Caco-2 (cell line): ENCODE measurements at regions not wholly inside any gene's neighbourhood (a gene's known extent, or its start where the extent isn't known, plus 50 kb on each side); places are given as distances from the start of the nearest gene placed in this dataset.
A peak's percentile ranks its signal among the peaks of the same experiment; 100 is the strongest.

ENCODE experiments used
- BruUV-seq: library from RNA; stranded (reverse); fragments of 400-500 nt; replicated peaks from 2 replicates; lab custom pipeline; 2021; lab: Mats Ljungman, UMichigan
- CTCF ChIA-PET: fragments of 300-600 bp; sonication (Branson Sonifier 250); formaldehyde crosslinking; loops from one replicate; lab custom pipeline; 2022; ENCODE audit warnings: antibody characterized with exemption; lab: Charles Lee
- POLR2A ChIA-PET: fragments of 300-600 bp; sonication (Branson Sonifier 250); formaldehyde crosslinking; loops from one replicate; lab custom pipeline; 2022; ENCODE audit warnings: antibody characterized with exemption; lab: Charles Lee
- DNase-seq, 2 experiments: peaks; one replicate each; pipeline versions ENCODE4 v3.0.0 to v3.0.0-alpha.2; 2020 to 2022
- H3K27me3 ChIP-seq: replicated peaks from 2 replicates; pipeline ENCODE4 v1.6.0; 2011; ENCODE audit warnings: low read length; ENCODE audit not compliant: control insufficient read depth, insufficient read depth
- H3K36me3 ChIP-seq: 2 replicates; pipeline ENCODE4 v1.5.1; 2011; ENCODE audit warnings: low read length; ENCODE audit not compliant: control insufficient read depth, insufficient read depth
- H3K4me1 ChIP-seq: fragments of 250-450 bp; sonication (Bioruptor Pico); 2 replicates; pipeline ENCODE4 v1.5.1; 2020; ENCODE audit warnings: mild to moderate bottlenecking
- H3K4me3 ChIP-seq: 2 replicates; pipeline ENCODE4 v1.5.1; 2011; ENCODE audit warnings: low read depth, mild to moderate bottlenecking, control low read depth, low read length
- H3K9me3 ChIP-seq: fragments of 250-450 bp; sonication (Bioruptor Pico); 2 replicates; pipeline ENCODE4 v1.5.1; 2020; ENCODE audit warnings: mild to moderate bottlenecking, moderate library complexity
- H3K27ac Mint-ChIP-seq: one replicate; pipeline ENCODE4 v1.8.0; 2022; ENCODE audit warnings: mixed read lengths; ENCODE audit not compliant: unreplicated experiment
- H3K27me3 Mint-ChIP-seq: one replicate; pipeline ENCODE4 v1.8.0; 2022; ENCODE audit warnings: mixed read lengths; ENCODE audit not compliant: insufficient read depth, unreplicated experiment
- H3K36me3 Mint-ChIP-seq: one replicate; pipeline ENCODE4 v1.8.0; 2022; ENCODE audit warnings: mild to moderate bottlenecking, mixed read lengths; ENCODE audit not compliant: insufficient read depth, unreplicated experiment
- H3K4me1 Mint-ChIP-seq: one replicate; pipeline ENCODE4 v1.8.0; 2022; ENCODE audit warnings: low read depth, mixed read lengths; ENCODE audit not compliant: unreplicated experiment
- H3K4me3 Mint-ChIP-seq: one replicate; pipeline ENCODE4 v1.8.0; 2022; ENCODE audit warnings: mild to moderate bottlenecking, moderate library complexity, mixed read lengths; ENCODE audit not compliant: unreplicated experiment
- H3K9me3 Mint-ChIP-seq: one replicate; pipeline ENCODE4 v1.8.0; 2022; ENCODE audit warnings: mixed read lengths; ENCODE audit not compliant: unreplicated experiment
- CTCF ChIP-seq, 2 experiments: fragments of 200-600 bp in 1 of 2; IDR thresholded peaks; 1 replicate in 1 of 2; 2 replicates in 1 of 2; pipeline versions ENCODE4 v1.5.1 to v1.8.0; 2011 to 2022; ENCODE audit warnings: antibody characterized with exemption in 1 of 2, control low read depth in 1 of 2, inconsistent platforms in 1 of 2, low read depth in 1 of 2, low read length in 1 of 2, mild to moderate bottlenecking in 1 of 2, moderate library complexity in 1 of 2; ENCODE audit not compliant: insufficient read depth in 1 of 2, severe bottlenecking in 1 of 2, unreplicated experiment in 1 of 2
- intact Hi-C: fragments of 100-400 bp; cut with micrococcal nuclease; formaldehyde crosslinking; loops from one replicate; pipeline ENCODE4 v1.10.0; 2022; ENCODE audit not compliant: unreplicated experiment

GRCh38 chr2:153604133-153604532, 125.6 kb upstream of the RPRM start:
- TF ChIP-seq CTCF (IDR thresholded peaks at IDR 0.05; ENCODE audit: insufficient read depth in 1 of 2, low read depth in 1 of 2, low read length in 1 of 2, severe bottlenecking in 1 of 2, unreplicated experiment in 1 of 2) = no peak
- Mint-ChIP-seq H3K36me3 (no peaks in the 10 kb centered on the region), H3K4me1 (peaks cover 7% of the 10 kb centered on the region), H3K9me3 (no peaks in the 10 kb centered on the region), H3K27ac (no peak overlapping the region), H3K27me3 (peaks cover 6% of the 10 kb centered on the region), H3K4me3 (no peak overlapping the region)
- Histone ChIP-seq H3K4me3 (no peak overlapping the region), H3K27me3 (no peaks in the 10 kb centered on the region), H3K36me3 (no peaks in the 10 kb centered on the region), H3K4me1 (no peaks in the 10 kb centered on the region), H3K9me3 (no peaks in the 10 kb centered on the region)
- BruUV-seq = no TSS peak
- ChIA-PET CTCF (no interaction called here), POLR2A (no interaction called here)
- no peak for DNase-seq
- intact Hi-C loops = no loop called here

GRCh38 chr2:153606623-153607022, 128.1 kb upstream of the RPRM start:
- Mint-ChIP-seq H3K9me3 (no peaks in the 10 kb centered on the region), H3K27me3 (peaks cover 6% of the 10 kb centered on the region), H3K4me1 (peaks cover 6% of the 10 kb centered on the region), H3K4me3 (no peak overlapping the region), H3K36me3 (no peaks in the 10 kb centered on the region), H3K27ac (no peak overlapping the region)
- POLR2A ChIA-PET = no interaction called here
- Histone ChIP-seq H3K36me3 (no peaks in the 10 kb centered on the region), H3K27me3 (no peaks in the 10 kb centered on the region), H3K4me1 (no peaks in the 10 kb centered on the region), H3K9me3 (no peaks in the 10 kb centered on the region), H3K4me3 (no peak overlapping the region)
- no peak for TF ChIP-seq CTCF (IDR thresholded peaks at IDR 0.05; ENCODE audit: insufficient read depth in 1 of 2, low read depth in 1 of 2, low read length in 1 of 2, severe bottlenecking in 1 of 2, unreplicated experiment in 1 of 2)
- intact Hi-C loops = no loop called here
- CTCF ChIA-PET = no interaction called here
- BruUV-seq = no TSS peak
- DNase-seq = no peak

- no TSS peak for BruUV-seq
- H3K27me3 Mint-ChIP-seq = no peaks in the 10 kb centered on the region
- POLR2A ChIA-PET = no interaction called here
- no peak overlapping the region for H3K4me3 ChIP-seq
- intact Hi-C loops = no loop called here
- CTCF ChIA-PET = no interaction called here
- no peak for DNase-seq
- H3K36me3 Mint-ChIP-seq = no peaks in the 10 kb centered on the region
- TF ChIP-seq CTCF (IDR thresholded peaks at IDR 0.05; ENCODE audit: insufficient read depth in 1 of 2, low read depth in 1 of 2, low read length in 1 of 2, severe bottlenecking in 1 of 2, unreplicated experiment in 1 of 2) = peak; percentile 23 to 31
- peaks cover 20% of the 10 kb centered on the region for H3K9me3 Mint-ChIP-seq
- no peak overlapping the region for H3K4me3 Mint-ChIP-seq
- no peak overlapping the region for H3K27ac Mint-ChIP-seq
- H3K4me1 Mint-ChIP-seq = no peaks in the 10 kb centered on the region
- H3K9me3 ChIP-seq = no peaks in the 10 kb centered on the region
- H3K4me1 ChIP-seq = no peaks in the 10 kb centered on the region
- H3K27me3 ChIP-seq = no peaks in the 10 kb centered on the region
- no peaks in the 10 kb centered on the region for H3K36me3 ChIP-seq
Measured at GRCh38 chr2:153622285-153622684, 143.7 kb upstream of the RPRM start.
